HG02884 (cell line): ENCODE measurements at regions not wholly inside any gene's neighbourhood (a gene's known extent, or its start where the extent isn't known, plus 50 kb on each side); places are given as distances from the start of the nearest gene placed in this dataset.
"Not testable (repeated sequence)": the region's sequence is repeated elsewhere in the genome, so short reads cannot be mapped to it uniquely, and the experiment has no call there.

Experiments used
- ATAC-seq: cut with Tn5 transposase; IDR thresholded peaks from one replicate; pipeline ENCODE4 v1.9.1; 2021; ENCODE audit warnings: mild to moderate bottlenecking, moderate library complexity; ENCODE audit not compliant: unreplicated experiment

DNA sequence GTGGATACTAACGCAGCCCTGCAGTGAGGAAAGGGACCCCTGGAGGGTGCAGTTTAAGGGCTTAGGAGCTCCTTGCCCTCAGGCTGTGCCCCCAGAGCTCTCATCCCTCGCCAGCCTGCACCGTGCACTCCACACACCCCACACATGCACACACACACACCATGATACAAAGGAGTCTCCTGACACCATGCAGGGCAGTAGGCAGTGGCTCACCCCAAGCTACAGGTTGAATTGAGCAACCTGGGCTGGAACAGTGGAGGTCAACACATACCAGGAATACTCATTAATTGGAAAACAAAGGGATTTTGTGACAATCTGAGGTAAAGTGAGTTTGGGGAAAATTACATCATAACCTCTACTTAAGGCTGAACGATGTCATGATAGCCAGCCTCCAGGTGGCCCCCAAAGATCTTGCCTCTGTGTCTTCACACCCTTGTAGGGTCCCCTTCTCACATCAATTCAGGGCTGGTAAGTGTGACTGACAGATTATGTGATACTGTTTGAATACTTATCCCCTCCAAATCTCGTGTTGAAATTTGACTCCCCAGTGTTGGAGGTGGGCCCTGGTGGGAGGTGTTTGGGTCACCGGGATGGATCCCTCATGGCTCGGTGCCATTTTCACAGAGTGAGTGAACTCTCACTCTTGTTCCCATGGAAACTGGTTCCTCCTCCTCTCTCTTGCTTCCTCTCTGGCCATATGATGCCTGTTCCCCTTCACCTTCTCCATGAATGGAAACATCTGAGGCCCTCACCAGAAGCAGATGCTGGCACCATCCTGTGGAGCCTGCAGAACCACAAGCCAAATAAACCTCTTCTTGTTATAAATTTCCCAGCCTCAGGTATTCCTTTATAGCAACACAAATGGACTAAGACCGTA is 111.0 kb upstream of the RAB4A start:
- no peak for ATAC-seq

- no peak for ATAC-seq
Measured at GRCh38 chr1:229161740-229162139, 109.2 kb upstream of the RAB4A start.

DNA sequence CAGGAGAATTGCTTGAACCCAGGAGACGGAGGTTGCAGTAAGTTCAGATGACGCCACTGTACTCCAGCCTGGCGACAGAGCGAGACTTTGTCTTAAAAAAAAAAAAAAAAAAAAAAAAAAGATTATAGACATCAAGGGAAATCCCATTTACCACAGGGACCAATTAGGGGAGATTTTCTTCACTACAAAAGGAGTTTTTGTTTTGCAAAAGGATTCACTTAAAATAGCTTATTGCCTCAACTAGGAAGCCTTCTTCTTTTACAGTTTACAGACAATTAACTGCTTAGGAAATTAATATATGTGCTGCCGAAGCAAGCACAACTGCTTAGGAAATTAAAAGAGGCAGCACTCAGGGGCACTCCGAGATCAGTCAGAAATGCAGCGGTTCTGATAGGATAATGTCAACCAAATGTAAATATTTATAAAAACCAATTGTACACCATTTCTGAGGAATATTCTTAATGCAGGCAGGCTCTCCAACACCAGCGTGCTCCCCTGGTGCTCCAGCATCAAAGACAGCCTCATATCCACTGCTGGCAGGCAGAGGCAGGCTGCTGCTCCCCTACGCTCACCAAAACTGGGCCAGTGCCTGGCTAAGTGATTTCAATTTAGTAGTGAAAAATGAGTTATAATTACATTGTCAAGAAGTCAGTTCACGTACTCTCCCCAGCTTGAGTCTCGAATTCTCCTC is 107.9 kb upstream of the RAB4A start:
- ATAC-seq: no peak

DNA sequence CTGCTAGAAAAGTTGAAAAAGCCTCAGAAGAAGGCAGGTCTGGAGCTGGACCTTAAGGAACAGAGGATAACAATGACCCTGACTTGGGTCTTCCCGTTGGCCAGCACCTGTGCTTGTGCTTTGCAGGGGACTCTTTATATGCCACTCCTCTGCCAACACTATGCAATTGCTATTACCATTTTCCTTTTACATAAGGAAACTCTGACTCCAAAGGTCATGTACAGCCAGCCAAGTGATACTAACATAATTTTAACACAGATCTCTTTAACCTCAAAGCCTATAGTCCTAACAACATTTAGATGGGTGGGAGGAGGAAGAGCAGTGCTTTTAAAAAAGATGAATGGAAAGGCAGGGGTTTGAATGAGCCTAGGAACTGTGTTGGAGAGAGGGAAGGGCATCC is 106.6 kb upstream of the RAB4A start:
- ATAC-seq: no peak

GRCh38 chr1:229164836-229165735 is 105.8 kb upstream of the RAB4A start:
- ATAC-seq: no peak

DNA sequence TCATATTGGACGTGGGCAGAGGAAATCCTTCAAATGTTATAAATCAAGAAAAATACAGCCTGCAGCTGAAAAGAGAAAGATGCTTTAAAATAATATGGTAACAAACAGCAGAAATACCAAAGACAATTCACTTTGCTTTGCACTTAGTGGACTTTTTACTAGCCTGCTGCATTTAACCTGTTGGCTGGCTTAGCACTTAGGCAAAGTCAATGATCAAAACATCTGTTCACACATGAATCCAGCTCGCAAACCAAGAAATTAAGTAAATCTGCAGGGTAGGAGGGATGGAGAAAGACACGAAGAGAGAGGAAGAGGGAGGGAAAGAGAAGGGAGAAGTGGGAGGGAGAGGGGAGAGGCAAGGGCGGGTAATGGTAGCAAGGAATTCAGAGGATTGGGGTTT is 103.6 kb upstream of the RAB4A start:
- no peak for ATAC-seq

GRCh38 chr1:229169399-229169798 is 101.5 kb upstream of the RAB4A start:
- ATAC-seq: no peak

GRCh38 chr1:229170274-229170673 is 100.6 kb upstream of the RAB4A start:
- ATAC-seq: no peak

GRCh38 chr1:229170778-229171505 is 100.0 kb upstream of the RAB4A start:
- ATAC-seq: no peak

DNA sequence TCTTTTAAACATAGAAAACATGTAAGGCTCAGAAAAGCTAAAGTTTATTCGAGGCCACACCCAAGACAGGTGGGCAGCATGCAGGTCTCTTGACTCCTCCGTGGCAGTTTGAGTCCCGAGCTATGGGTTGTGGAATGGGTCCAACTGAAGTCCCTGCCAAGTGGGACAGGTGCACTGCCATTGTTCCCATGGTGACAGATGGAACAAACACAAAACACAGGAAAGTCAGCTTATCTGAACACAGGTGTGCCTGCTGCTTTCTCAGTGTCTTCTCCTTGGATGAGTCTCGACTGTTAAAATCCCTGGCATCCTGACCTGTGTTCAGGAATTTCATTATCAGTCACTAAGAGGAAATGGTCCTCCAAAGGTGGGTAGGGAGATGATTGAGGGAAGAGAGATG is 99.0 kb upstream of the RAB4A start:
- ATAC-seq: no peak

DNA sequence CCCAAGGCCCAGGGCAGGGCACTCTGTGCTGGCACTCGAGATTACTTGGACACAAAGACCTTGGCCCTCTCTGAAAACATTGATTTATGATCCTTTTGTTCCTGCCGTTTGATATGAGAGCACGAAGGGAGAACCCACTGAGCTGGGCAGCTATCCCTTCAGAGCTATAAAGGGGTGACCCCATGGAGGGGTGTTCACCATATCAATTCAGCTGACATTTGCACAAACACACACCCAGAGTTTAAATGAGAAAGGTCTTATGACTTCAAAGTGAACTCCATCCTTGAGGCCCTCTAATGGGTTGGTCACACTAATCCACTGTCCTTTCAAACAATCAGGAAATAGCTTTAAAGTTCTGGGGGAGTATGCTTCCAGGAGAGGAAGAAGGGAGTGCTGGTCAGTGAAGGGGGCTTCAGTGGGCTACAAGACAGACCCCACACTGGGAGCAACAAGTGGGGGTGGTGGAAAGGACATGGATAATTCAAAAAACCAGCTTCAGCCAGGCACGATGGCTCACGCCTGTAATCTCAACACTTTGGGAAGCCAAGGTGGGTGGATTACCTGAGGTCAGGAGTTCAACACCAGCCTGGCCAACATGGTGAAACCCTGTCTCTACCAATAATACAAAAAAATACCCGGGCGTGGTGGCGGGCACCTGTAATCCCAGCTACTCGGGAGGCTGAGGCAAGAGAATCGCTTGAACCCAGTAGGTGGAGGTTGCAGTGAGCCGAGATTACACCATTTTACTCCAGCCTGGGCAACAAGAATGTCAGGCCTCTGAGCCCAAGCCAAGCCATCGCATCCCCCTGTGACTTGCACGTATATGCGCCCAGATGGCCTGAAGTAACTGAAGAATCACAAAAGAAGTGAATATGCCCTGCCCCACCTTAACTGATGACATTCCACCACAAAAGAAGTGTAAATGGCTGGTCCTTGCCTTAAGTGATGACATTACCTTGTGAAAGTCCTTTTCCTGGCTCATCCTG is 97.1 kb upstream of the RAB4A start:
- not testable (repeated sequence) for ATAC-seq

GRCh38 chr1:229175297-229175696 is 95.6 kb upstream of the RAB4A start:
- not testable (repeated sequence) for ATAC-seq

DNA sequence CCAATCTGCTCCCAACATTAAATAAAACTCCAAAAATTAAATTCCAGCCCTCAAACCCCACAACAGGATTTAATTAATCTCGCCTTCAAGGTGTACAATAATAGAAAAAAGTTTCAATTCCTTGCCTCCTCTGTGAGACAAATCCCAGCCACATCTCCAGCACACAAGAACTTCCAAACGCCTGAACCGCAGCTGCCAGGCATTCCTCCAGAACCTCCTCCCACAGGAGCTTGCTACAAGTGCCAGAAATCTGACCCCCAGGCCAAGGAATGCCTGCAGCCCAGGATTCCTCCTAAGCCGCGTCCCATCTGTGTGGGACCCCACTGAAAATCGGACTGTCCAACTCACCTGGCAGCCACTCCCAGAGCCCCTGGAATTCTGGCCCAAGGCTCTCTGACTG is 94.5 kb upstream of the RAB4A start:
- not testable (repeated sequence) for ATAC-seq

DNA sequence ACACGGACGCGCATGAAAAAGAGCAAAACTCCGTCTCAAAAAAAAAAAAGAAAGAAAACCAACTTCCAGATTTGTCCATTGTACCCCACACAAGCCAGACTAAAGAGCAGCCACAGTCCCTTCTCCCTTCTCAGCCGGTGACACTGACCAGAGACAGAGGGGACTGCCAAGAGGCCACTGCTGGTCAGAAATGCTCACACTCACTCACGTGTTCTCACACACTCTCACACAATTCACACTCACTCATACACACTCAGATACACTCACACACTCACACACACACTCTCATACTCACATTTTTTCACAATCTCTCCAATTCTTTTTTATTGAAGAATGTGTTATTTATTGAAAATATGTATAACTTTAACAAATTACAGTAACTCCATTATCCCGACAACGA is 90.8 kb upstream of the RAB4A start:
- ATAC-seq: no peak

- ATAC-seq: no peak
Measured at GRCh38 chr1:229181419-229181818, 89.5 kb upstream of the RAB4A start.

DNA sequence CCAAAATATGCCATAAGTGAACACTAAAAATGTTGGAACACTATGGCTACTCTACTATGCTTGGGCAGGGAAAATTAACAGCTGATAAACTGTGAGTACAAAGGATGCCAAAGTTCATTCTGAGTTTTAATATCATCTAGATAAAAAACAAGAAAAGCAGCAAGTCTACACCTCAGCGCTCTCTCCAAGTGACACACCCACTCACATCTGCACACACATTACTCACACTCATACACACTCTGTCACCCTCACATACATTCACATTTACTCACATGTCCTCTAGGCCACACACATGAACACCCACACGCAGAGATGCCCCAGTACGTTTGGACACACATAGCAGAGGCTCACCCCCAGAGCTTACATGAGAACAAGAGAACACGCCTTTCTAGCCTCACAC is 87.3 kb upstream of the RAB4A start:
- no peak for ATAC-seq

- no peak for ATAC-seq
Measured at GRCh38 chr1:229184066-229184465, 86.8 kb upstream of the RAB4A start.

DNA sequence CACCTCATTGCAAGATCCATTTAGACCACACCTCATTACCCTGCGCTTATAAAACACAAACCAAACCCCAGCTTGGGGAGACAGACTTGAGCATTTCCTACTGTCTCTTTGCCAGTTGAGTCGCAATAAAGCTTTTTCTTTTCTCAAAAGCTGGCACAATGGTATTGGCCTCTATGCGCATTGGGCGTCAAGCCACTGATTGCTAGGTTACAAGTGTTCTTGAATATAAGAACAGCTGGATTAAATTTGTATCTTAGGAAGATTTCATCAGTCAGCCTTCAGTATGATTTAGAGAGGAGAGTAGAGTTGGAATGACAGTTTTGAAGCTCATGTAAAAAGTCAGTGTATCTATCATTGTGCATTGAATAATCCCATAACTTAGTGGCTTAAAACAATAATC is 84.9 kb upstream of the RAB4A start:
- no peak for ATAC-seq

DNA sequence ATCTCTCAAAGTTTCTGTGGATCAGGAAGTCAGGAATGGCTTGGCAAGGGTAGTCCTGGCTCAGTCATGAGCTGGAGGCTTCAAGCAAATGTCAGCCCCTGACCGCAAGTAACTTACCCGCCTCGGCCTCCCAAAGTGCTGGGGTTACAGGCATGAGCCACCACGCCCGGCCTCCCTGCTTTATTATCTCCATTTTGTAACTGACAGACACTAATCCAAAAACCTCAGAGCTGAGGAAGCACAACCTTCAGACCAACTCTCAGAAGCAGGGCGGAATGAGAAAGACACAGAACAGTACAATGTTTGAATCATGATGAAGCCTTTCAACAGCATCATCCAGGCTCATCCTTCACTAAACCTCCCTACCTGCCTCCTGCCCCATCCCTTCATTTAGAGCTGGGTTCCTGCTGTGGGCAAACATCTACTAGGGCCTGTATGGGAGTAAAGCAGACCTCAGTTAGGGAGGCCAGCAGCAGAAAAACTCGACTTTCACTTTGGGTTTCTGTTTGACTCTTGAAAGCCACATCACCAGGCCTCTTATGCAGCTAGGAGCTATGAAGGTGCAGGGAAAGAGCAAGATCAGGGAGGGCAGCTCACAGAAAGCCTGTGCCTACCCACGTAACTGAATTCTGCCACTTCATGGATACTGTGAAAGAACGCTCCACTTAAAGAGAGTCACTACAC is 84.4 kb upstream of the RAB4A start:
- peak; percentile 97 for ATAC-seq
